Kidney epithelial cell (primary cell): ENCODE measurements at regions not wholly inside any gene's neighbourhood (a gene's known extent, or its start where the extent isn't known, plus 50 kb on each side); places are given as distances from the start of the nearest gene placed in this dataset.

Experiments
- DNase-seq: peaks from one replicate; pipeline ENCODE4 v3.0.0-alpha.2; 2010; ENCODE audit warnings: low read depth
- H3K27me3 ChIP-seq: 2 replicates; pipeline ENCODE4 v1.6.0; 2011; ENCODE audit warnings: low read length; ENCODE audit not compliant: control insufficient read depth, insufficient read depth
- H3K36me3 ChIP-seq: 2 replicates; pipeline ENCODE4 v1.5.1; 2011; ENCODE audit warnings: low read length; ENCODE audit not compliant: control insufficient read depth, insufficient read depth
- H3K4me3 ChIP-seq: 2 replicates; pipeline ENCODE4 v1.5.1; 2011; ENCODE audit warnings: low read depth, mild to moderate bottlenecking, control low read depth, low read length
- CTCF ChIP-seq: IDR thresholded peaks from 2 replicates; pipeline ENCODE4 v1.5.1; 2011; ENCODE audit warnings: mild to moderate bottlenecking, moderate library complexity, low read length, control low read depth, inconsistent platforms; ENCODE audit not compliant: insufficient read depth, poor library complexity, severe bottlenecking

GRCh38 chr10:33037726-33038125 is 79.7 kb upstream of the ITGB1 start:
- H3K4me3 ChIP-seq: no peak overlapping the region
- no peak for DNase-seq
- no peaks in the 10 kb centered on the region for H3K27me3 ChIP-seq
- H3K36me3 ChIP-seq: no peaks in the 10 kb centered on the region
- no peak for TF ChIP-seq CTCF

GRCh38 chr10:33036670-33037069 is 78.6 kb upstream of the ITGB1 start:
- H3K36me3 ChIP-seq: no peaks in the 10 kb centered on the region
- no peak for TF ChIP-seq CTCF
- H3K4me3 ChIP-seq: no peak overlapping the region
- no peaks in the 10 kb centered on the region for H3K27me3 ChIP-seq
- DNase-seq: no peak

GRCh38 chr10:33035411-33035810 is 77.4 kb upstream of the ITGB1 start:
- Histone ChIP-seq H3K36me3 (no peaks in the 10 kb centered on the region), H3K4me3 (no peak overlapping the region), H3K27me3 (no peaks in the 10 kb centered on the region)
- DNase-seq: no peak
- TF ChIP-seq CTCF: no peak

- DNase-seq: no peak
- no peak for TF ChIP-seq CTCF
- Histone ChIP-seq H3K27me3 (no peaks in the 10 kb centered on the region), H3K4me3 (no peak overlapping the region), H3K36me3 (no peaks in the 10 kb centered on the region)
Observed at GRCh38 chr10:33034931-33035330, 76.9 kb upstream of the ITGB1 start.

- TF ChIP-seq CTCF: no peak
- no peak for DNase-seq
- Histone ChIP-seq H3K4me3 (no peak overlapping the region), H3K36me3 (no peaks in the 10 kb centered on the region), H3K27me3 (no peaks in the 10 kb centered on the region)
Observed at GRCh38 chr10:33032654-33033151, 74.7 kb upstream of the ITGB1 start.
